Osteocyte (in vitro differentiated cells): ENCODE measurements at regions not wholly inside any gene's neighbourhood (a gene's known extent, or its start where the extent isn't known, plus 50 kb on each side); places are given as distances from the start of the nearest gene placed in this dataset.

Source experiments
- DNase-seq: peaks from one replicate; pipeline ENCODE4 v3.0.0; 2021; ENCODE audit warnings: mixed read lengths; ENCODE audit not compliant: unreplicated experiment; ENCODE audit errors: extremely low spot score
- H3K27ac Mint-ChIP-seq: one replicate; pipeline ENCODE4 v1.8.0; 2021; ENCODE audit warnings: mild to moderate bottlenecking, mixed read lengths; ENCODE audit not compliant: unreplicated experiment
- H3K27me3 Mint-ChIP-seq: one replicate; pipeline ENCODE4 v1.8.0; 2021; ENCODE audit warnings: mixed read lengths; ENCODE audit not compliant: unreplicated experiment
- H3K36me3 Mint-ChIP-seq: one replicate; pipeline ENCODE4 v1.8.0; 2021; ENCODE audit warnings: mixed read lengths; ENCODE audit not compliant: unreplicated experiment
- H3K4me1 Mint-ChIP-seq: one replicate; pipeline ENCODE4 v1.8.0; 2021; ENCODE audit warnings: mixed read lengths; ENCODE audit not compliant: unreplicated experiment
- H3K4me3 Mint-ChIP-seq: one replicate; pipeline ENCODE4 v1.8.0; 2021; ENCODE audit warnings: mild to moderate bottlenecking, moderate library complexity, mixed read lengths; ENCODE audit not compliant: unreplicated experiment
- H3K9me3 Mint-ChIP-seq: one replicate; pipeline ENCODE4 v1.8.0; 2021; ENCODE audit warnings: mixed read lengths; ENCODE audit not compliant: unreplicated experiment
- TF ChIP-seq, protein P1 (sequence below): fragments of 200-600 bp; sonication (generic); IDR thresholded peaks from 2 replicates; pipeline ENCODE4 v1.5.0; 2021; ENCODE audit warnings: antibody characterized with exemption, mild to moderate bottlenecking, moderate library complexity

DNA sequence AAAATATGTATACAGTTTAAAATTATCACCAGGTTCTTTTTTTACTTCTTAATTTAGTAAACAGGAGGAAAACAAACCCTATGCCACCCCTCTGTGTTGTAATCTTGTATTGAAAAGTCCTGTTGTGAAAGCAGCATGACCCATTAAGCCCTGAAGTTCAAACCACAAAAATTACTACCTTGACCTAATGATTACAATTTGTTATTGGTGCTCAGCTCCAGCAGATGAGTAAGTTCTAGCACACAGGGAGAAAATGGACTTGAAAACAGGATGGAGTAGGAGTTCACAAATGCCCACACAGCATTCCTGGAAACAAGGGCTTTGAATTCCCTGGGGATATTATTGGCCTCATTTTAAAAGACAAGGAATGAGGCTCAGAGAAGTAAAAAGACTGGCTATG lies 505.8 kb upstream of the ERCC4 start:
- no peaks in the 10 kb centered on the region for H3K4me1 Mint-ChIP-seq
- H3K36me3 Mint-ChIP-seq = no peaks in the 10 kb centered on the region
- DNase-seq = no peak
- TF ChIP-seq, protein P1, sequence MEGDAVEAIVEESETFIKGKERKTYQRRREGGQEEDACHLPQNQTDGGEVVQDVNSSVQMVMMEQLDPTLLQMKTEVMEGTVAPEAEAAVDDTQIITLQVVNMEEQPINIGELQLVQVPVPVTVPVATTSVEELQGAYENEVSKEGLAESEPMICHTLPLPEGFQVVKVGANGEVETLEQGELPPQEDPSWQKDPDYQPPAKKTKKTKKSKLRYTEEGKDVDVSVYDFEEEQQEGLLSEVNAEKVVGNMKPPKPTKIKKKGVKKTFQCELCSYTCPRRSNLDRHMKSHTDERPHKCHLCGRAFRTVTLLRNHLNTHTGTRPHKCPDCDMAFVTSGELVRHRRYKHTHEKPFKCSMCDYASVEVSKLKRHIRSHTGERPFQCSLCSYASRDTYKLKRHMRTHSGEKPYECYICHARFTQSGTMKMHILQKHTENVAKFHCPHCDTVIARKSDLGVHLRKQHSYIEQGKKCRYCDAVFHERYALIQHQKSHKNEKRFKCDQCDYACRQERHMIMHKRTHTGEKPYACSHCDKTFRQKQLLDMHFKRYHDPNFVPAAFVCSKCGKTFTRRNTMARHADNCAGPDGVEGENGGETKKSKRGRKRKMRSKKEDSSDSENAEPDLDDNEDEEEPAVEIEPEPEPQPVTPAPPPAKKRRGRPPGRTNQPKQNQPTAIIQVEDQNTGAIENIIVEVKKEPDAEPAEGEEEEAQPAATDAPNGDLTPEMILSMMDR = no peak
- H3K27me3 Mint-ChIP-seq = no peaks in the 10 kb centered on the region
- no peak overlapping the region for H3K4me3 Mint-ChIP-seq
- H3K27ac Mint-ChIP-seq = no peak overlapping the region
- peaks cover 12% of the 10 kb centered on the region for H3K9me3 Mint-ChIP-seq

DNA sequence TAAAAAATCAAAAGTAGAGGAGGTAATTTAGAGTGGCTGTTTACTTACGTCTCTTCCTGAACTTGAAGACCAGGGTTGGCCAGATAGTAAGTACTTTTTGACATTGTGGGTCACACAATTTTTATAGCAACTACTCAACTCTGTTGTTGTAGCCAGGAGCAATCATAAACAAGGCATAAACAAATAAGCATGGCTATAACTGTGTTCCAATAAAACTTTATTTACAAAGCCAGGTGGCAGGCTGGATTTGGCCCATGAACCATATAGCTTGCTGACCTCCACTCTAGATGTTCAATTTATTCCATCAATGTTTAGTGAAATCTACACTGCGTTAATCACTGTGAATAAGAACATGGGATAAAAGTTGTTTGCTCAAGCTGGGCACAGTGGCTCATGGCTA lies 500.4 kb upstream of the ERCC4 start:
- TF ChIP-seq, protein P1 = no peak
- Mint-ChIP-seq H3K27me3 (no peaks in the 10 kb centered on the region), H3K9me3 (peaks cover 9% of the 10 kb centered on the region), H3K27ac (no peak overlapping the region), H3K36me3 (no peaks in the 10 kb centered on the region), H3K4me1 (no peaks in the 10 kb centered on the region), H3K4me3 (no peak overlapping the region)
- no peak for DNase-seq

DNA sequence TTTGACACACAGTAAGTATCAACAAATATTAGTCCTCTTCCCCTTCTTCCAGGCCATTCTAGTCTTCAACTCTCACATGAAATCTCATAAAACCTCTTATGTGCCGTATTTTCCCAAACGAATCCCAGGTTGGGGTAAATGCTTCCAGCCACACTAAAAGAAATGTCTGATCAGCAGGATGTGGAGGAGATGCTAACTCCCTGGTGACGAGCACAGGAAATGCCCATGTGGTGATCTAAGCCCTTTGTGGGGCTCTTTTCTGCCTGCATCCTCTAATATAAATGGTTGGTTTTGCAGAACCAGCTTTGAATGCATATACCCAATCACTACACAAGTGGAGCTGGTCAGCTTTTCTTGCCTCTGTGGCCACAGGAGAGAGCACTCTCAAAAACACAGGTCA lies 498.2 kb upstream of the ERCC4 start:
- Mint-ChIP-seq H3K4me3 (no peak overlapping the region), H3K9me3 (peaks cover 21% of the 10 kb centered on the region)
- DNase-seq = no peak

DNA sequence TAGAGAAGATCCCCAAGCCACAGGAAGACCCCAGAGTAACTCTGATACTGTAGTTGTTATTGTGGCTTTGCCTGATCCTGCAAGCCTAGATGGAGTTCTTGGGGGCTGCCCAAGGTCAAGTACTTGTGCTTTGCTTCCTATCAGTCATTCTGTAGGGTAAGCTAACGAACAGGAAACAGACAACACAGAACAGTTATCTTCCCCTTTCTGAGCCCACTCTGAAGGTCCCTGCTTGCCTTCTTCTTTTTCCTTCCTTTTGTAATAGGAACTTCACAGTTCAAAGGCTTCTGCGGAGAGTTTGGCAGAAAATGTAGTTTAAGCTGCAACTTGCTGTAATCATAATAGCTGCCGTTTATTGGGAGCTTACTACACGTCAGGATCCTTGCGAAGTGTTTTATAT lies 494.1 kb upstream of the ERCC4 start:
- TF ChIP-seq, protein P1 = no peak
- H3K27ac Mint-ChIP-seq = no peak overlapping the region
- no peaks in the 10 kb centered on the region for H3K36me3 Mint-ChIP-seq
- H3K4me1 Mint-ChIP-seq = no peaks in the 10 kb centered on the region
- H3K27me3 Mint-ChIP-seq = no peaks in the 10 kb centered on the region
- peaks cover 29% of the 10 kb centered on the region for H3K9me3 Mint-ChIP-seq
- H3K4me3 Mint-ChIP-seq = no peak overlapping the region
- no peak for DNase-seq

More for the DNA sequence above, 498.2 kb upstream of the ERCC4 start:
- H3K4me1 Mint-ChIP-seq = no peaks in the 10 kb centered on the region
- H3K27me3 Mint-ChIP-seq = no peaks in the 10 kb centered on the region
- no peaks in the 10 kb centered on the region for H3K36me3 Mint-ChIP-seq
- TF ChIP-seq, protein P1 = no peak
- no peak overlapping the region for H3K27ac Mint-ChIP-seq

DNA sequence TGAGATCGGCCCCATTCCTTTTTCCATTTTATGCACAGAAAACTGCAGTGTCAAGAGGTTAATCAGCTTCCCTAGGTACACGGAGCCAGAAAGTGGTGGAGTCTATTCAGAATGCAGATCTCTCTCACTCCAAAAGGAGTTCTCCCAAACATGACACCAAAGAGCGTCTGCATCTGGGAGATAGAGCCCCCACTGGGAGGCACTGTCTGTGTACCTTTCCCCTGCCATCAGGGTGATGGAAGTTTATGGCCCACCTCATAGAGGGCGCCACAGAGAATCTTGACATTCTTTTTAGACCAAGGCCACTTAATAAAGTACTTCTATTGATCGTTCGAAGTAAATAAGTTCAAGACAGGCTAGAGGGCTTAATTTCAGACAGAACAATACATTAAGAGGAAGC lies 493.7 kb upstream of the ERCC4 start:
- Mint-ChIP-seq H3K4me3 (no peak overlapping the region), H3K27me3 (no peaks in the 10 kb centered on the region), H3K4me1 (no peaks in the 10 kb centered on the region), H3K27ac (no peak overlapping the region), H3K36me3 (no peaks in the 10 kb centered on the region), H3K9me3 (peaks cover 29% of the 10 kb centered on the region)
- TF ChIP-seq, protein P1 = no peak
- DNase-seq = no peak
